SU-DHL-6 (cell line): ENCODE measurements at regions not wholly inside any gene's neighbourhood (a gene's known extent, or its start where the extent isn't known, plus 50 kb on each side); places are given as distances from the start of the nearest gene placed in this dataset.

ENCODE experiments used
- CTCF ChIP-seq: fragments of 200-600 bp; sonication (generic); IDR thresholded peaks from one replicate; pipeline ENCODE4 v1.5.1; 2017; ENCODE audit warnings: antibody characterized with exemption, mild to moderate bottlenecking, low read length, moderate library complexity; ENCODE audit not compliant: insufficient read depth, poor library complexity, severe bottlenecking
- EZH2phosphoT487 ChIP-seq: fragments of 200-600 bp; sonication (generic), shearing (Covaris generic); conservative IDR thresholded peaks from 2 replicates; pipeline ENCODE4 v1.6.1; 2018; ENCODE audit warnings: mild to moderate bottlenecking, antibody characterized with exemption, low read length, moderate library complexity, mixed read lengths

- TF ChIP-seq CTCF (no peak), EZH2phosphoT487 (no peak)
These were observed 71.6 kb upstream of the ALOX12 start for GRCh38 chr17:6924208-6924607.
